Esophagus mucosa (tissue), 1 donor: ENCODE measurements at regions not wholly inside any gene's neighbourhood (a gene's known extent, or its start where the extent isn't known, plus 50 kb on each side); places are given as distances from the start of the nearest gene placed in this dataset.

ENCODE experiments used
- ATAC-seq: fragments of 200-7000 bp; cut with Tn5 transposase; one replicate; pipeline ENCODE4 v1.9.1; 2020
- donor health status: DM: yes; HTN: yes; CAD: no.

- no peak for ATAC-seq
Measured at GRCh38 chr22:48464246-48464645, 1363.4 kb downstream of the BRD1 start.

- no peak for ATAC-seq
Measured at GRCh38 chr22:48459859-48460823, 1367.5 kb downstream of the BRD1 start.

GRCh38 chr22:48459259-48459658 lies 1368.4 kb downstream of the BRD1 start:
- no peak for ATAC-seq

- ATAC-seq, result no peak
Measured at GRCh38 chr22:48456449-48456848, 1371.2 kb downstream of the BRD1 start.

- ATAC-seq, result no peak
Measured at GRCh38 chr22:48453751-48454485, 1373.8 kb downstream of the BRD1 start.

GRCh38 chr22:48453171-48453570 lies 1374.5 kb downstream of the BRD1 start:
- ATAC-seq, result no peak

- ATAC-seq, result no peak
Measured at GRCh38 chr22:48452766-48453165, 1374.9 kb downstream of the BRD1 start.

GRCh38 chr22:48451891-48452290 lies 1375.8 kb downstream of the BRD1 start:
- ATAC-seq, result no peak

- ATAC-seq, result no peak
Measured at GRCh38 chr22:48450188-48450825, 1377.4 kb downstream of the BRD1 start.

GRCh38 chr22:48449466-48450187 lies 1378.0 kb downstream of the BRD1 start:
- no peak for ATAC-seq

GRCh38 chr22:48448821-48449220 lies 1378.9 kb downstream of the BRD1 start:
- ATAC-seq, result no peak

GRCh38 chr22:48445113-48445827 lies 1382.4 kb downstream of the BRD1 start:
- no peak for ATAC-seq

GRCh38 chr22:48444320-48445112 lies 1383.2 kb downstream of the BRD1 start:
- no peak for ATAC-seq

GRCh38 chr22:48443680-48444079 lies 1384.0 kb downstream of the BRD1 start:
- no peak for ATAC-seq

GRCh38 chr22:48442663-48443062 lies 1385.0 kb downstream of the BRD1 start:
- no peak for ATAC-seq

- ATAC-seq, result no peak
Measured at GRCh38 chr22:48441553-48441850, 1386.2 kb downstream of the BRD1 start.

- ATAC-seq, result no peak
Measured at GRCh38 chr22:48440673-48441552, 1386.8 kb downstream of the BRD1 start.

- no peak for ATAC-seq
Measured at GRCh38 chr22:48440176-48440575, 1387.5 kb downstream of the BRD1 start.

- ATAC-seq, result no peak
Measured at GRCh38 chr22:48439560-48440135, 1388.0 kb downstream of the BRD1 start.
